ENCODE measurements at regions not wholly inside any gene's neighbourhood (a gene's known extent, or its start where the extent isn't known, plus 50 kb on each side); places are given as distances from the start of the nearest gene placed in this dataset.

DNA sequence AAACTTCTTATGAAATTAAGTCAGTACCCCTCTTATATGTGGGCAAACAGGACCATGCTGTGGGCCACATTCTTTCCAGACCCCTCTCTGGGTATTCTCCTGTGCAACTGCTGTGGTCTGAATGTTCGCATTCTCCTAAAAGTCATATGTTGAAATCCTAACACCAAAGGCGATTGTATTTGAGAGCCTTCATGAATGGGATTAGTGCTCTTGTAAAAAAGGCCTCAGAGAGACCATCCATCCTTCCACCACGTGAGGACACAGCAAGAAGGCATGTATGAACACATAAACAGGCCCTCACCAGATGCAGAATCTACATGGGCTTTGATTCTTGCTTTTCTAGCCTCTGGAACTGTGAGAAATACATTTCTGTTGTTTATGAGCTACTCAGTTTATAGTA lies 68.0 kb upstream of the NAALADL2 start:
- DNase-seq: no peak

- no peak for DNase-seq
These were observed 66.3 kb upstream of the NAALADL2 start for GRCh38 chr3:174792864-174793263.

Data from activated CD4-positive, CD25-positive, alpha-beta regulatory T cell (primary cell).